ENCODE measurements at regions not wholly inside any gene's neighbourhood (a gene's known extent, or its start where the extent isn't known, plus 50 kb on each side); places are given as distances from the start of the nearest gene placed in this dataset.

- TF ChIP-seq CTCF (IDR thresholded peaks at IDR 0.05) (no peak), POLR2A (IDR thresholded peaks at IDR 0.05) (no peak)
Measured at GRCh38 chr16:60645541-60645940, 1390.7 kb downstream of the CDH8 start.

All from upper lobe of left lung (tissue), 4 donors.